ENCODE measurements at regions not wholly inside any gene's neighbourhood (a gene's known extent, or its start where the extent isn't known, plus 50 kb on each side); places are given as distances from the start of the nearest gene placed in this dataset.

DNA sequence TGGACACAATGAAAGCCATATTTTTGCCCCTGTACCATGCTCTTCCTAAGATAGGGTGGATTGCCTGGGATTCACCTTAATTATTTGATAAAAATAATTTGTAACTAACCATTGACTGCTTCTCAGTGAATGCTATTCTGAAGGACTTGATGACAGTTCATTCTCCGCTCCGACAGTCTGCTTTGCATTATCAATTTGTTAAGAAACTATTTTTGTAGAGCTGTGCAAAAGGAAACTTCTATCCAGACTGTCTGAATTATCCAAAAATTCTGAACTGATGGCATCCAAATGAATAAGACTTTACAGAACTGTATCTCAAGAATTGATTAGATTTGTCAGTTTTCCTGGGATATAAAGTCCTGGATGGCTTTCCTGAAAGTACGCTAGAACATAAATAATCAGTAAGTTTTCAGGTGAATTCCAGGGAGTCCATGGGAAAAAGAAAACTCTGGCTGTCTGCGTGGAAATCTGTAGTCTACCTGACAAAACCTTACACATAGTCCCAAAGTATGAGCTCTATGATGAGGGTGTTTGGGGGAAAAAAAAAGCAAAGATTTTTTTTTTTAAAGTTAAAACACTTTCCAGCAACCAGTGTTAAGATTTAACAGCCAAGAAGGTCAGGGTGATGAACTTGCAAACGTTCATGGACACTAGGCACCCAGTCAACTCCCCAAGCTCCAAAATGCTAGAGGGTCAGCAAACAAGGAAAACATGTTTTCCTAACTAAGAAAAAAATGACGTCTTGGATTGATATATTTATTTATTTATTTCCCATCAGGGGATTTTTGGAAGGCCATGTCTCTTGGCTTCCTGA is 291.1 kb upstream of the TBX3 start:
- TF ChIP-seq, protein P1, sequence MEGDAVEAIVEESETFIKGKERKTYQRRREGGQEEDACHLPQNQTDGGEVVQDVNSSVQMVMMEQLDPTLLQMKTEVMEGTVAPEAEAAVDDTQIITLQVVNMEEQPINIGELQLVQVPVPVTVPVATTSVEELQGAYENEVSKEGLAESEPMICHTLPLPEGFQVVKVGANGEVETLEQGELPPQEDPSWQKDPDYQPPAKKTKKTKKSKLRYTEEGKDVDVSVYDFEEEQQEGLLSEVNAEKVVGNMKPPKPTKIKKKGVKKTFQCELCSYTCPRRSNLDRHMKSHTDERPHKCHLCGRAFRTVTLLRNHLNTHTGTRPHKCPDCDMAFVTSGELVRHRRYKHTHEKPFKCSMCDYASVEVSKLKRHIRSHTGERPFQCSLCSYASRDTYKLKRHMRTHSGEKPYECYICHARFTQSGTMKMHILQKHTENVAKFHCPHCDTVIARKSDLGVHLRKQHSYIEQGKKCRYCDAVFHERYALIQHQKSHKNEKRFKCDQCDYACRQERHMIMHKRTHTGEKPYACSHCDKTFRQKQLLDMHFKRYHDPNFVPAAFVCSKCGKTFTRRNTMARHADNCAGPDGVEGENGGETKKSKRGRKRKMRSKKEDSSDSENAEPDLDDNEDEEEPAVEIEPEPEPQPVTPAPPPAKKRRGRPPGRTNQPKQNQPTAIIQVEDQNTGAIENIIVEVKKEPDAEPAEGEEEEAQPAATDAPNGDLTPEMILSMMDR (IDR thresholded peaks at IDR 0.05) = no peak
- TF ChIP-seq POLR2A (IDR thresholded peaks at IDR 0.05) = no peak

Measured in thyroid gland (tissue), 4 donors.